Amniotic stem cell (primary cell): ENCODE measurements at regions not wholly inside any gene's neighbourhood (a gene's known extent, or its start where the extent isn't known, plus 50 kb on each side); places are given as distances from the start of the nearest gene placed in this dataset.

ENCODE experiments used
- DNase-seq: peaks from one replicate; lab custom pipeline; 2025; lab: John Stamatoyannopoulos, UW

DNA sequence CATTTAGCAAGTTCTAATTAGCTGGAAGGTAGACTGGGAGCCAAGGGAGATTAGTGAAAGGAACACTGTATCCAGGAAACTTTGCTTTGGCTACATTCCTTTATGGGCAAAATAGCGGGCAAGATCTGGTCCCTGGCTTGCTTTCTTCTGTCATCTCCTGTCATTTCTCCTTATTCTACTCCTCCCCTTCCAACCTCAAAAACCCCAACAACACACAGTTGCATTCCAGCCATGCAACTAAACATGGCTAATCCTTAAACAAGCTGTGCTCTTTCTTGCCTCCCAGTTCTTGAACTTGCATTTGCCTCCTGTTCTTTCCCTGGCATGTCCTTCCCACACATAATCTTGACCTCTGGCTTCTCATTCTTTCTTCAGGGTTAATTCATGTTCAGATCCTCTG lies 59.5 kb upstream of the CDCA7L start:
- no peak for DNase-seq

DNA sequence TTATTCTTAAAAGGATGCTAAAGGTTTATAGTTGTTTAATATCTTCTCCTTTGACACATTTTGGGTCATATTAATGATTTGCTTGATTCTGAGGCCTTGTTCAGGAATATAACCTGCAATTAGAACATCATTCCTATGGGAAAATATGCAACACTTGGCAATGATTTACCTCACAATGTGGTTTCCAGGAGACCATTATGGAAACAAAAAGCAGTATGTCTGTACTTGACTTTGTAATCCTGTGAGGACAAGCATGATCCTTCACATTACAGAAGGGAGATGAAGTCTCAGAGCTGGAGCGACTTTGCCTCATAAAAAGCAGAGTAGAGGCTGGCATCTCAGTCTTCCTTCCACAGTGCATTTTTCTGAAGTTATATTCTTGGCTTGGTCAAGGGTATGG lies 57.0 kb upstream of the CDCA7L start:
- DNase-seq: no peak

DNA sequence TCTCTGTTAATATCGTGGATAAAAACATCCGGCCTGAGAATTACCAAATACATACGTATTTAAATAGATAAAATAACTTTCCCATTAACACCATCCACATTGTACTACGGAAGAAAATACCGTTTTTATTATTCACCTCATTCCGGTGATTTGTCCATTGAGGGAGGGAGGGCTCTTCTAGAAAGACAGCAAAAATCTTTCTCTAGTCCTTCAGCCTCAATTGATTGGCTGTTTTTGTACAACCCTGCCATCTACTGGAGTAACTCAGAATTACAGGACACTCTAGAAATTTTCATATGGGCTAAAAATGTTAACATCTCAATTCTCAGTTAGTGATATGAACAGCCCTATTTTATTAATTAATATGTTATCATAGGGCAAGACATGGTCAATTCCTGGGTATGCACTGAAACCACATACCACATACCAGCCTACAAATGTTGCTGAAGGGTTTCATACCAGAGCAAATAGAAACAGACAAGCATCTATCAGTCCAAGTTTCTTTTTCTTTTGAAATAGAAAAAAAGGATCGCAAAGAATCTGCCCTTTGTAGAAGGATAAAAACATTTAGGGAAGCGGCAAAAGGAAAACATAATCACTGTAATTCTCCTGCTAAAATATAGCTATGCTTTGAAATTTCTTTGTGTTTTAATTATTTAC lies 55.8 kb upstream of the CDCA7L start:
- peak; percentile 50 for DNase-seq

DNA sequence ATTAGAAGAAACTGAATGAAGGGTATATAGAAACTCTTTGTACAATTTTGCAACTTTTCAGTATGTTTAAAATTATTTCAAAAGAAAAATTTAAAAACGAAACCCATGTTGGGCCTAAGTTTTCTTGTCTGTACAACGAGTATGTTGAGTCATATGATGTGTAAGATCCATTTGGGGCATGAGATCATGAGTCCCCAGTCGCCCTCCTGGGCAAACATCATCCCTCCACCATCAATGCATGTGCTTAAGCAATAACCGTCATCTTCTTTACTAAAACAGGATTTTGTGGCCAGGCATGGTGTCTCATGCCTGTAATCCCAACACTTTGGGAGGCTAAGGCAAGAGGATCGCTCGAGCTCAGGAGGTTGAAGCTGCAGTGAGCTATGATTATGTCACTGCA lies 54.2 kb upstream of the CDCA7L start:
- no peak for DNase-seq

DNA sequence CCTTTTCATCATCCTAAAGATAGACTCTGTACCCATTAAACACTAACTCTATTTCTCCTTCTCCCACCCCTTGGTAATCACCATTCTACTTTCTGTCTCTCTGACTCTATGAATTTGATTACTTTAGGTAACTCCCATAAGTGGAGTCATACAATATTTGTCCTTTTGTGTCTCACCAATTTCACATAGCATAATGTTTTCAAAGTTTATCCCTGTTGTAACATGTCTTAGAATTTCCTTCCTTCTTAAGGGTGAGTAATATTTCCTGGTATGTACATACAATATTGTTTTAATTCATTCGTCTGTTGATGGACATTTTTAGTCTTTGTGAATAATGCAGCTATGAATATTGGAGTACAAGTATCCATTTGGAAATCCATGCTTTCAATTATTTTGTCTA lies 50.9 kb upstream of the CDCA7L start:
- DNase-seq: no peak
